ENCODE measurements at regions not wholly inside any gene's neighbourhood (a gene's known extent, or its start where the extent isn't known, plus 50 kb on each side); places are given as distances from the start of the nearest gene placed in this dataset.
A peak's percentile ranks its signal among the peaks of the same experiment; 100 is the strongest.
"Not testable (repeated sequence)": the region's sequence is repeated elsewhere in the genome, so short reads cannot be mapped to it uniquely, and the experiment has no call there.

DNA sequence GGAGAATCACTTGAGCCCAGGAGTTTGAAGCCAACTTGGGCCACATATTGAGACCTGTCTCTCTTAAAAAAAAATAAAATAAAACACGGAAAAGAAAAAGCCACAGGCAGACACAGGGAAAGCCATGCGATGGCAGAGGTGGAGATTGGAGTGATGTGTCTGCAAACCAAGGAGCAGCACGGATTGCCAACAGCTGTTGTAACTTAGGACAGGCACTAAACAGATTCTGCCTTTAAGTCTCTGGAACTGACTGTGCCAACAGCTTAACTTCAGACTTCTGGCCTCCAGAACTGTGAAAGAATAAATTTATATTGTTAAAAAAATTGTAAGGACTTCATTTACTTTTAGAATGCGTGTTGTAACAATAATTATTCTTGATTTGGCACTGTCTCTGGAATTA, 318.5 kb upstream of the CHD1 start:
- DNase-seq = no peak

- no peak for DNase-seq
These were observed 314.3 kb upstream of the CHD1 start for GRCh38 chr5:99243111-99243510.

- no peak for DNase-seq
These were observed 311.1 kb upstream of the CHD1 start for GRCh38 chr5:99239826-99240360.

DNA sequence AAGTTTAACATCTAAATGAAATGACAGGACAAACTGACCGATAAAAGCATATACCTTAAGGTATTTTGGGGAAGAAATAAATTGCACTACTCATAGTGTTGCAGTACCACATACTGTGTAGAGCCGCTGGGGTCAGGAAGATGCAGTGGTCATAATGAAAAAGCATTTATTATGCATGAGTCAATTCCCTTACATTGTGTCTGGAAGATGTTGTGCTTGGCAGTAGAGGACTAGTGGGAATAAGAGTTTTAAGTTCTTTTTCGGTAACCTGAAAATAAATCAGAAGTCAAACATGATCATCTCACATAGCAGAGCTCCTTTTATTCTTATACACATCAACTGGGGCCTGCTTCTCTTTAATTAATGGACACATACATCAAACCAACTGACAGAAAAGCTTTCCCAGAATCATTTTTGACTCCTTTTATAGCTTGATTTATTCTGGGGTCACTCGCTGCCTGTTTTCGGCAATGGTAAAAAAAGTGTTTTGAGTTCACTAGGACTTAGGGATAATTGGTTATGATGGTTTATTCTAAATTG, 262.5 kb upstream of the CHD1 start:
- DNase-seq = no peak

GRCh38 chr5:99187611-99188010, 258.8 kb upstream of the CHD1 start:
- no peak for DNase-seq

GRCh38 chr5:99179206-99179605, 250.4 kb upstream of the CHD1 start:
- no peak for DNase-seq

- no peak for DNase-seq
These were observed 249.0 kb upstream of the CHD1 start for GRCh38 chr5:99177796-99178195.

GRCh38 chr5:99176186-99176585, 247.4 kb upstream of the CHD1 start:
- DNase-seq = no peak

- peak in 1 of 2 experiments; percentile 0 for DNase-seq
These were observed 240.5 kb upstream of the CHD1 start for GRCh38 chr5:99169309-99169708.

- not testable (repeated sequence) for DNase-seq
These were observed 232.7 kb upstream of the CHD1 start for GRCh38 chr5:99161538-99161937.

- no peak for DNase-seq
These were observed 227.9 kb upstream of the CHD1 start for GRCh38 chr5:99156688-99157087.

- not testable (repeated sequence) for DNase-seq
These were observed 214.5 kb upstream of the CHD1 start for GRCh38 chr5:99143283-99143795.

DNA sequence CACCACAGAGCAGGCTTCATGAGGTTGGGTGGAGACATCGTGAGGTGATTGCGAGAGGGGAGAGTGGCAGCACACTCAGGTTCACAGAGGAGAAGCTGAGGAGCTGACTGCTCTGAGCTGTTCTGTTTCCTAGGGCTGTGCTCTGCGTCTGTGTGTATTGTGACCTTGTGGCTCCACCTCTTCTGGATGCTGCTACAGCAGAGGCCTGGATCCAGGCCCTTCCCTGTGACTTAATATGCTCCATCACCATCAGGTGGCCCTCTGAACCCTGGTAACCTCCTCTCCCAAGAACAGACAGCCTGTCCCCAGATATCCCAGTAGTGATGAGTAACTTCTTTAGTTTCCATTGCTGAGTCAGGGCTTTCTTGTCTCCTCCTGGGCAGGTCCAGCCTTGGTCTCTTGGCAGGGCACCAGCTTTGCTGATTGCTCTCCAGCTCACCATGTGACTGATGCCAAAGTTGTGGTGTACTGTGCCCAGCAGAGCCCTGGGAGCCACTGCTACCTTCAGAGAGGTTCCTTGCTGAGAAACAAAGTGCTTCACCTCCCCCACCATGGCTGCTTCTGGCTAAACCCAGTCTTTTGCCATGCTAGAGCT, 212.8 kb upstream of the CHD1 start:
- no peak for DNase-seq

DNA sequence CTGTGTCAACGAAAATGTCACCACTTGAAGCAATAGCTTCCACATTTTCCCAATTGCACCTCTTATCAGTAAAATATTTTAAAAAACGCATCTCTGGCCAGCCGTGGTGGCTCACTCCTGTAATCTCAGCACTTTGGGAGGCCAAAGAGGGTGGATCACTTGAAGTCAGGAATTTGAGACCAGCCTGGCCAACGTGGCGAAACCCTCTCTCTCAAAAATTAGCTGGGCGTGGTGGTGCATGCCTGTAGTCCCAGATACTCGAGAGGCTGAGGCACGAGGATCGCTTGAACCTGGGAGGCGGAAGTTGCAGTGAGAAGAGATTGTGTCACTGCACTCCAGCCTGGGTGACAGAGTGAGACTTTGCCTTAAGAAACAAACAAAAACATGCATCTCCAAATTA, 210.1 kb upstream of the CHD1 start:
- DNase-seq = no peak

DNA sequence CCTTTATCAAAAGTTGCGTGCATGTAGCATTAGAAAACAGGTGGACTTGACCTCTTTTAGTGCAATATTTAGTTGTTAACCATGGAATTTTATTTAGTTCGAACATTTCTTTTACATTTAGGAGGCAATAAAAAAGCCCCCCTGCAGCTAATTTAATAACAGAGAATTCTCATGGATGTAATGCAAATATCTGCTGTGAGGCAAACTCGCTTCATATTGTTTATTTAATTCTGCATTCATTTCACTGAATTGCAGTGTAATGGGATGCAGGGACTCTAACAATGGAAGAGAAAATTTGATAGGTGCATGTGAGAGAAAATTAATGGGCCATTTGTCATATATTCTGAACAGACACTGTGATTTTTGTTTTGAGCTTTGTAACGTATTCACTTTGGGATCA, 205.1 kb upstream of the CHD1 start:
- DNase-seq = no peak

GRCh38 chr5:99129768-99130501, 201.1 kb upstream of the CHD1 start:
- DNase-seq = no peak

DNA sequence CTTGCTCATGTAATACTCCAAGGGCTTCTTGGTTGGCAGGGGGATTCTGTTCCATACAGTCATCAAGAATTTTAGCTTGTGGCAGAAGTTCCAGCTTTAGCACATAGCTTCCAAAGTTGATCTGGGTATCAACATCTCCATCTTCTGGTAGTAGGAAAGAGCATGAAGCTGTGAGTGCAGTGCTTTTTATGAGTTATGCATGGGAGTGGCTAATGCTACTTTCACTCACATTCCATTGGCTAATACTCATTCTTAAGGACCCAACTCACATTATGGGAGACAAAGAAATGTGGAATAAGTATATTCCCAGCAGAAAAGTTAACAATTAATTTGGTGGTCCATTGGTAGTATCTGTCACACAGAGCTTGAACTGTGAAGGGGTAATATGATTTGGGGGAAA, 194.2 kb upstream of the CHD1 start:
- no peak for DNase-seq

DNA sequence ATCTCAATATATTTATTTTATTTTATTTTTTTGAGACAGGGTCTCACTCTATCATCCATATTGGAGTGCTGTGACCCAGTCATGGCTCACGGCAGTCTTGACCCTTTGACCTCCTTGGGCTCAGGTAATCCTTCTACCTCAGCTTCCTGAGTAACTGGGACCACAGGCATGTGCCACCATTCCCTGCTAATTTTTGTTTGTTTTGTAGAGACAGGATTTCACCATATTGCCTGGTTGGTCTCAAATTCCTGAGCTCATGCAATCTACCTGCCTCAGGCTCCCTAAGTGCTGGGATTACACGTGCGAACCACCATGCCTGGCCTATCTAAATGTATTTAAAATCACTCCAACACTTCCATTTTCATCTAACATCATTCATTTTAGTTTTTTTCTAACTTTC, 190.5 kb upstream of the CHD1 start:
- DNase-seq = no peak

GRCh38 chr5:99116526-99116925, 187.7 kb upstream of the CHD1 start:
- DNase-seq = no peak

- DNase-seq = no peak
These were observed 181.1 kb upstream of the CHD1 start for GRCh38 chr5:99109894-99110293.

- DNase-seq = no peak
These were observed 176.4 kb upstream of the CHD1 start for GRCh38 chr5:99105216-99105615.

GRCh38 chr5:99104538-99105132, 175.8 kb upstream of the CHD1 start:
- DNase-seq = peak; percentile 39 to 44

DNA sequence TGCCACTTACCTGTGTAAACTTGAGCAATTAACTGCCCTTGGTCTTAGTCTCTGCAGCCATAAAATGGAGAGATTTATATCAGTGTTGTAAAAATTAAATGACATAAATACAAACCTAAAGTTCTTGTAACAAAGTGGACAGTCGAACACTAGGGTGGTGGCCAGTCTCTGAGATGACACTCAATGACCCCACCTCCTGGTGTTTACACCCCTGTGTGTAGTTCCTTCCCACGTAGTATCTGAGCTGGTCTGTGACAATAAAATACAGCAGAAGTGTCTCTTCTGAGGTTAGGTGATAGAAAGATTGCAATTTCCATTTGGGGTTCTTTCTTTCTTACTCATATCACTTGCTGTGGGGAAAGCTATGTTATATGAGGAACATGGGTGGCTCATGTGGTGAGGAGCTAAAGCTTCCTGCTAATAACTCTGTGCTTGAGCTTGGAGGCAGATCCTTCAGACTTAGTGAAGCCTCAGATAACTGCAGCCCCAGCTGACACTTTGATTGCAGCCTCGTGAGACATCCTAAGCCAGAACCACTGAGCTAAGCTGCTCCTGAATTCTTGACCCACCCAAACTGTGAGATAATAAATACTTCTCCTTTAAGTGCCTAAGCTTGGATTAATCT, 173.4 kb upstream of the CHD1 start:
- no peak for DNase-seq

Data from SHP77 (cell line).